HEK293 (cell line): ENCODE measurements at regions not wholly inside any gene's neighbourhood (a gene's known extent, or its start where the extent isn't known, plus 50 kb on each side); places are given as distances from the start of the nearest gene placed in this dataset.
"Not testable (repeated sequence)": the region's sequence is repeated elsewhere in the genome, so short reads cannot be mapped to it uniquely, and the experiment has no call there.

Experiments used
- CTCF ChIA-PET: fragments of 350-600 bp; formaldehyde crosslinking; extraction: SDS; loops from one replicate; lab custom pipeline; 2021; ENCODE audit warnings: antibody characterized with exemption; lab: Yijun Ruan, JAX
- POLR2A ChIA-PET: fragments of 300-600 bp; formaldehyde crosslinking; extraction: SDS; loops from one replicate; lab custom pipeline; 2020; ENCODE audit warnings: antibody characterized with exemption, inconsistent platforms; lab: Yijun Ruan, JAX
- H3K27ac ChIP-seq: fragments of 200-500 bp; sonication (Bioruptor generic); 2 replicates; pipeline ENCODE4 v1.5.1; 2014; ENCODE audit warnings: low read depth, low read length, control low read depth, inconsistent platforms; ENCODE audit errors: extremely low read depth
- H3K36me3 ChIP-seq, 2 experiments: fragments of 200-500 bp in 1 of 2; sonication (Bioruptor generic) in 1 of 2; 1 replicate in 1 of 2; 2 replicates in 1 of 2; pipeline ENCODE4 v1.5.1; 2014 to 2017; ENCODE audit warnings: inconsistent platforms in 2 of 2, low read length in 2 of 2; ENCODE audit not compliant: control insufficient read depth in 2 of 2, insufficient read depth in 1 of 2
- H3K4me1 ChIP-seq: fragments of 200-500 bp; sonication (Bioruptor generic); 2 replicates; pipeline ENCODE4 v1.5.1; 2014; ENCODE audit warnings: mild to moderate bottlenecking, low read length, inconsistent platforms; ENCODE audit not compliant: control insufficient read depth, insufficient read depth
- H3K4me3 ChIP-seq: 2 replicates; pipeline ENCODE4 v1.5.1; 2011; ENCODE audit warnings: low read depth, mild to moderate bottlenecking, control low read depth, low read length, moderate library complexity
- H3K9me3 ChIP-seq: fragments of 200-500 bp; sonication (Bioruptor generic); 2 replicates; pipeline ENCODE4 v1.5.1; 2014; ENCODE audit warnings: low read depth, low read length, inconsistent platforms; ENCODE audit not compliant: control insufficient read depth, insufficient read depth
- INSM2 ChIP-seq: fragments of 450-650 bp; formaldehyde crosslinking; IDR thresholded peaks from 2 replicates; pipeline ENCODE4 v1.5.1; 2016; ENCODE audit warnings: missing biosample characterization, missing genetic modification characterization
- KLF17 ChIP-seq: fragments of 450-650 bp; formaldehyde crosslinking; IDR thresholded peaks from 2 replicates; pipeline ENCODE4 v1.5.1; 2016; ENCODE audit warnings: missing biosample characterization, missing genetic modification characterization
- TSHZ1 ChIP-seq: fragments of 450-650 bp; formaldehyde crosslinking; IDR thresholded peaks from 2 replicates; pipeline ENCODE4 v1.5.1; 2016; ENCODE audit warnings: missing biosample characterization, missing genetic modification characterization, borderline replicate concordance
- ZBTB26 ChIP-seq: fragments of 450-650 bp; formaldehyde crosslinking; optimal IDR thresholded peaks from 2 replicates; pipeline ENCODE3; 2016; ENCODE audit warnings: missing biosample characterization, mild to moderate bottlenecking, missing genetic modification characterization
- ZNF112 ChIP-seq: fragments of 450-650 bp; formaldehyde crosslinking; IDR thresholded peaks from 2 replicates; pipeline ENCODE4 v1.5.0; 2017; ENCODE audit warnings: missing biosample characterization, missing genetic modification characterization
- ZNF18 ChIP-seq: fragments of 450-650 bp; formaldehyde crosslinking; IDR thresholded peaks from 2 replicates; pipeline ENCODE4 v1.5.1; 2016; ENCODE audit warnings: missing biosample characterization, missing genetic modification characterization
- ZNF239 ChIP-seq: fragments of 450-650 bp; formaldehyde crosslinking; IDR thresholded peaks from 2 replicates; pipeline ENCODE4 v1.5.1; 2016; ENCODE audit warnings: missing biosample characterization, missing genetic modification characterization
- ZNF292 ChIP-seq: fragments of 450-650 bp; formaldehyde crosslinking; IDR thresholded peaks from 2 replicates; pipeline ENCODE4 v1.5.1; 2016; ENCODE audit warnings: low read depth, missing biosample characterization, missing genetic modification characterization, borderline replicate concordance
- ZNF626 ChIP-seq: fragments of 450-650 bp; sonication (Bioruptor Pico); formaldehyde crosslinking; IDR thresholded peaks from 2 replicates; pipeline ENCODE4 v1.5.1; 2018; ENCODE audit warnings: missing biosample characterization, missing genetic modification characterization, inconsistent platforms
- ZNF645 ChIP-seq: fragments of 450-650 bp; formaldehyde crosslinking; IDR thresholded peaks from 2 replicates; pipeline ENCODE4; 2016; ENCODE audit warnings: missing biosample characterization, missing genetic modification characterization
- ZNF677 ChIP-seq: fragments of 450-650 bp; IDR thresholded peaks from 2 replicates; pipeline ENCODE4 v1.5.0; 2018; ENCODE audit warnings: missing biosample characterization, mild to moderate bottlenecking, missing genetic modification characterization, moderate library complexity
- ZNF747 ChIP-seq: fragments of 450-650 bp; formaldehyde crosslinking; IDR thresholded peaks from 2 replicates; pipeline ENCODE4 v1.5.1; 2016; ENCODE audit warnings: missing biosample characterization, missing genetic modification characterization
- ZNF792 ChIP-seq: fragments of 450-650 bp; formaldehyde crosslinking; IDR thresholded peaks from 2 replicates; pipeline ENCODE4 v1.5.1; 2016; ENCODE audit warnings: missing biosample characterization, missing genetic modification characterization

- TF ChIP-seq ZNF18 (tag by site-specific recombination) (no peak), INSM2 (no peak), ZBTB26 (tag by site-specific recombination) (no peak), ZNF645 (tag by site-specific recombination) (no peak), ZNF747 (tag by site-specific recombination) (no peak), TSHZ1 (tag by site-specific recombination) (no peak), ZNF292 (tag by site-specific recombination) (no peak)
Measured at GRCh38 chr2:126049461-126049860, 606.5 kb upstream of the GYPC start (continued).

GRCh38 chr2:126050991-126051736, 604.8 kb upstream of the GYPC start:
- Histone ChIP-seq H3K27ac (no peak overlapping the region), H3K4me1 (no peaks in the 10 kb centered on the region)
- CTCF ChIA-PET, result no interaction called here
- TF ChIP-seq ZNF792 (tag by site-specific recombination) (no peak), ZNF626 (tag by site-specific recombination) (no peak), ZNF112 (no peak), ZNF677 (tag by site-specific recombination) (no peak), ZNF239 (no peak), KLF17 (no peak)
- TF ChIP-seq, all 188 proteins: peak for 0
- Histone ChIP-seq H3K4me3 (no peak overlapping the region), H3K36me3 (no peaks in the 10 kb centered on the region), H3K9me3 (no peaks in the 10 kb centered on the region)
- POLR2A ChIA-PET, result no interaction called here

- H3K9me3 ChIP-seq, CTCF ChIA-PET, POLR2A ChIA-PET, H3K36me3 ChIP-seq, H3K4me3 ChIP-seq, H3K4me1 ChIP-seq, H3K27ac ChIP-seq: not testable (repeated sequence)
Measured at GRCh38 chr2:126051737-126052240, 604.2 kb upstream of the GYPC start.
